Osteoblast (primary cell): ENCODE measurements at regions not wholly inside any gene's neighbourhood (a gene's known extent, or its start where the extent isn't known, plus 50 kb on each side); places are given as distances from the start of the nearest gene placed in this dataset.

Experiments used
- DNase-seq: peaks from one replicate; pipeline ENCODE4 v3.0.0; 2011; ENCODE audit warnings: low spot score, mixed read lengths; ENCODE audit not compliant: insufficient read length; ENCODE audit errors: missing footprints
- H2AFZ ChIP-seq: 2 replicates; pipeline ENCODE4 v1.6.0; 2011; ENCODE audit warnings: mild to moderate bottlenecking, low read length
- H3K27ac ChIP-seq: 2 replicates; pipeline ENCODE4 v1.5.1; 2011; ENCODE audit warnings: mild to moderate bottlenecking, low read depth, low read length, moderate library complexity
- H3K27me3 ChIP-seq: 2 replicates; pipeline ENCODE4 v1.6.0; 2012; ENCODE audit warnings: mild to moderate bottlenecking, control low read depth, inconsistent platforms, low read length, moderate library complexity; ENCODE audit not compliant: insufficient read depth
- H3K36me3 ChIP-seq: 2 replicates; pipeline ENCODE4 v1.5.1; 2011; ENCODE audit warnings: mild to moderate bottlenecking, low read length, control low read depth, moderate library complexity; ENCODE audit not compliant: insufficient read depth
- H3K4me1 ChIP-seq: 2 replicates; pipeline ENCODE4 v1.5.1; 2011; ENCODE audit warnings: mild to moderate bottlenecking, low read length, control low read depth, moderate library complexity; ENCODE audit not compliant: insufficient read depth
- H3K4me2 ChIP-seq: 2 replicates; pipeline ENCODE4 v1.6.0; 2011; ENCODE audit warnings: mild to moderate bottlenecking, low read length; ENCODE audit not compliant: insufficient read depth
- H3K4me3 ChIP-seq: fragments of 200-600 bp; sonication (generic); 3 replicates; pipeline ENCODE4 v1.5.1; 2012; ENCODE audit warnings: mild to moderate bottlenecking, low read length, inconsistent platforms; ENCODE audit not compliant: insufficient read depth
- H3K79me2 ChIP-seq: 2 replicates; pipeline ENCODE4 v1.6.0; 2012; ENCODE audit warnings: mild to moderate bottlenecking, low read length, control low read depth, inconsistent platforms; ENCODE audit not compliant: insufficient read depth
- H3K9me3 ChIP-seq: 2 replicates; pipeline ENCODE4 v1.5.1; 2011; ENCODE audit warnings: low read depth, low read length, control low read depth
- H4K20me1 ChIP-seq: 2 replicates; pipeline ENCODE4 v1.6.0; 2012; ENCODE audit warnings: mild to moderate bottlenecking, low read length, control low read depth; ENCODE audit not compliant: insufficient read depth
- CTCF ChIP-seq: IDR thresholded peaks from 2 replicates; pipeline ENCODE4 v1.5.1; 2011; ENCODE audit warnings: mild to moderate bottlenecking, low read depth, low read length, moderate library complexity; ENCODE audit errors: extremely low read depth

GRCh38 chr4:104591510-104591911 lies 96.8 kb upstream of the CXXC4 start:
- H3K4me2 ChIP-seq = no peak overlapping the region
- H3K36me3 ChIP-seq = no peaks in the 10 kb centered on the region
- H4K20me1 ChIP-seq = no peaks in the 10 kb centered on the region
- no peak for DNase-seq
- H3K4me3 ChIP-seq = no peak overlapping the region
- H3K27ac ChIP-seq = no peak overlapping the region
- H3K9me3 ChIP-seq = no peaks in the 10 kb centered on the region
- no peaks in the 10 kb centered on the region for H3K79me2 ChIP-seq
- no peaks in the 10 kb centered on the region for H3K4me1 ChIP-seq
- H2AFZ ChIP-seq = no peak overlapping the region
- TF ChIP-seq CTCF = no peak
- H3K27me3 ChIP-seq = no peaks in the 10 kb centered on the region

GRCh38 chr4:104592183-104592582 lies 97.5 kb upstream of the CXXC4 start:
- no peaks in the 10 kb centered on the region for H4K20me1 ChIP-seq
- TF ChIP-seq CTCF = no peak
- no peaks in the 10 kb centered on the region for H3K9me3 ChIP-seq
- no peaks in the 10 kb centered on the region for H3K36me3 ChIP-seq
- no peak overlapping the region for H3K27ac ChIP-seq
- H3K4me2 ChIP-seq = no peak overlapping the region
- H3K4me1 ChIP-seq = no peaks in the 10 kb centered on the region
- DNase-seq = no peak
- H3K79me2 ChIP-seq = no peaks in the 10 kb centered on the region
- H3K27me3 ChIP-seq = no peaks in the 10 kb centered on the region
- H2AFZ ChIP-seq = no peak overlapping the region
- H3K4me3 ChIP-seq = no peak overlapping the region

GRCh38 chr4:104593019-104593418 lies 98.3 kb upstream of the CXXC4 start:
- DNase-seq = no peak
- Histone ChIP-seq H3K4me2 (no peak overlapping the region), H3K79me2 (no peaks in the 10 kb centered on the region), H3K4me1 (no peaks in the 10 kb centered on the region), H2AFZ (no peak overlapping the region), H3K9me3 (no peaks in the 10 kb centered on the region), H3K36me3 (no peaks in the 10 kb centered on the region), H4K20me1 (no peaks in the 10 kb centered on the region), H3K27me3 (no peaks in the 10 kb centered on the region), H3K4me3 (no peak overlapping the region), H3K27ac (no peak overlapping the region)
- TF ChIP-seq CTCF = no peak

- no peak overlapping the region for H3K4me3 ChIP-seq
- no peaks in the 10 kb centered on the region for H3K79me2 ChIP-seq
- no peak for TF ChIP-seq CTCF
These were observed 101.5 kb upstream of the CXXC4 start for GRCh38 chr4:104596189-104596588.

More at GRCh38 chr4:104596189-104596588, 101.5 kb upstream of the CXXC4 start:
- Histone ChIP-seq H3K4me1 (no peaks in the 10 kb centered on the region), H3K27ac (no peak overlapping the region), H3K4me2 (no peak overlapping the region), H3K9me3 (no peaks in the 10 kb centered on the region), H3K27me3 (no peaks in the 10 kb centered on the region), H3K36me3 (no peaks in the 10 kb centered on the region), H4K20me1 (no peaks in the 10 kb centered on the region), H2AFZ (no peak overlapping the region)
- DNase-seq = no peak
